Common myeloid progenitor, CD34-positive (primary cell): ENCODE measurements at regions not wholly inside any gene's neighbourhood (a gene's known extent, or its start where the extent isn't known, plus 50 kb on each side); places are given as distances from the start of the nearest gene placed in this dataset.

ENCODE experiments used
- CTCF ChIA-PET: fragments of 350-600 bp; sonication (Branson Sonifier 250); formaldehyde crosslinking; loops from one replicate; lab custom pipeline; 2021; ENCODE audit warnings: antibody characterized with exemption; lab: Charles Lee
- POLR2A ChIA-PET: fragments of 350-600 bp; sonication (Branson Sonifier 250); formaldehyde crosslinking; loops from one replicate; lab custom pipeline; 2021; ENCODE audit warnings: antibody characterized with exemption; lab: Charles Lee
- DNase-seq, 3 donors: peaks; one replicate each; pipeline versions ENCODE4 v3.0.0 to v3.0.0-alpha.2; 2013
- H3K27ac ChIP-seq, 2 experiments: 1 replicate in 1 of 2; 2 replicates in 1 of 2; pipeline ENCODE4 v1.7.0; 2013; ENCODE audit warnings: inconsistent platforms in 2 of 2, low read length in 2 of 2, mild to moderate bottlenecking in 2 of 2, low read depth in 1 of 2, moderate library complexity in 1 of 2; ENCODE audit not compliant: severe bottlenecking in 2 of 2, insufficient read depth in 1 of 2, poor library complexity in 1 of 2
- H3K27me3 ChIP-seq, 5 experiments: replicated peaks in 2 of 5; 1 replicate in 3 of 5; 2 replicates in 2 of 5; pipeline versions ENCODE4 v1.6.1 to v1.7.0; 2013; ENCODE audit warnings: low read length in 4 of 5, mild to moderate bottlenecking in 2 of 5, moderate library complexity in 2 of 5, inconsistent platforms in 1 of 5; ENCODE audit not compliant: insufficient read depth in 5 of 5, control insufficient read depth in 4 of 5
- H3K36me3 ChIP-seq, 4 experiments: 1 replicate in 2 of 4; 2 replicates in 2 of 4; pipeline versions ENCODE4 v1.6.1 to v1.7.0; 2013; ENCODE audit warnings: low read length in 3 of 4, control low read depth in 1 of 4, mild to moderate bottlenecking in 1 of 4; ENCODE audit not compliant: control insufficient read depth in 4 of 4, insufficient read depth in 4 of 4
- H3K4me1 ChIP-seq, 4 experiments: 1 replicate in 3 of 4; 2 replicates in 1 of 4; pipeline versions ENCODE4 v1.6.1 to v1.7.1; 2013; ENCODE audit warnings: low read length in 3 of 4, mild to moderate bottlenecking in 3 of 4, control low read depth in 1 of 4, inconsistent platforms in 1 of 4, moderate library complexity in 1 of 4; ENCODE audit not compliant: control insufficient read depth in 4 of 4, insufficient read depth in 4 of 4; ENCODE audit errors: control extremely low read depth in 1 of 4
- H3K4me3 ChIP-seq, 7 experiments: 1 replicate in 4 of 7; 2 replicates in 3 of 7; pipeline versions ENCODE4 v1.5.1 to v1.7.0; 2013; ENCODE audit warnings: mild to moderate bottlenecking in 7 of 7, low read length in 6 of 7, moderate library complexity in 6 of 7, inconsistent platforms in 2 of 7, low read depth in 2 of 7, control low read depth in 1 of 7; ENCODE audit not compliant: insufficient read depth in 4 of 7, control insufficient read depth in 1 of 7; ENCODE audit errors: extremely low read depth in 1 of 7
- H3K9me3 ChIP-seq, 5 experiments: 1 replicate in 4 of 5; 2 replicates in 1 of 5; pipeline versions ENCODE4 v1.6.1 to v1.7.1; 2013; ENCODE audit warnings: low read length in 4 of 5, mild to moderate bottlenecking in 2 of 5, inconsistent platforms in 1 of 5, low read depth in 1 of 5, moderate library complexity in 1 of 5; ENCODE audit not compliant: control insufficient read depth in 4 of 5, insufficient read depth in 2 of 5; ENCODE audit errors: control extremely low read depth in 1 of 5
- WGBS: methylation state at CpG from one replicate; pipeline ENCODE4 v1.1.5; 2013; ENCODE audit not compliant: insufficient coverage; 5-methylcytosine and 5-hydroxymethylcytosine counted together

DNA sequence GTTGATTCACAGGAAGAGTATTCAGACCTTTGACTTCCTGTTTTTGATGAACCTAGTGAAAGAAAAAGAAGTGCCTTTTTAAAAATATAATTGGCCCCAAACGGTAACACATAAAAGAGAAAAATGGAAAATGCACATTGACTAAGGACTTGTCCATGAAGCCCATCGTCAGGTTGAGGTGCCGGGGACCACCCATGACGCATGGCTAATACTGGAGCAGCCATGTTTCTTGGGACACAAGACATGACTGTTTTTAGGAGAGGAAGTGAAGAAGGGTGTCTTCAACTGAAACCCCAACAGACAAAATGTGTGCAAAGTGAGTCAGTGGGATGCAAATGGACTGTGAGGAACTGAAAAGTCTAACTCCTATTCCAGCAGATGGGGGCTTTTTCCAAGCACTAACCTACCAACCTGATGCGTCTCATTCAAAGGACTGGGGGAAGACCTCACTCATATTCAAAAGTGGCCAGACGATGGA is 459.4 kb downstream of the FOXO1 start:
- peaks cover 2 to 9% (median 6%) of the 10 kb centered on the region in 5 experiments for H3K9me3 ChIP-seq
- CTCF ChIA-PET = interaction anchor here (0.8 to 2.6 kb wide), 2 partner anchors 12 to 474 kb away, joined by 3 to 5 read pairs; no protein-coding TSS in a partner anchor
- H3K36me3 ChIP-seq = no peaks in the 10 kb centered on the region
- POLR2A ChIA-PET = interaction anchor here (1.1 kb wide), 1 partner anchor 9 kb away, joined by 3 read pairs; no protein-coding TSS in a partner anchor
- peaks cover 10 to 14% (median 11%) of the 10 kb centered on the region in 4 experiments for H3K4me1 ChIP-seq
- no peaks in the 10 kb centered on the region for H3K27me3 ChIP-seq
- H3K27ac ChIP-seq = no peak overlapping the region
- H3K4me3 ChIP-seq = peak overlapping the region in 2 of 7 experiments; percentile 19 to 33
- DNase-seq = peak in 2 of 3 donors; percentile 54 to 64
- 96% methylated on average over 5 of the region's 6 CpGs for WGBS

DNA sequence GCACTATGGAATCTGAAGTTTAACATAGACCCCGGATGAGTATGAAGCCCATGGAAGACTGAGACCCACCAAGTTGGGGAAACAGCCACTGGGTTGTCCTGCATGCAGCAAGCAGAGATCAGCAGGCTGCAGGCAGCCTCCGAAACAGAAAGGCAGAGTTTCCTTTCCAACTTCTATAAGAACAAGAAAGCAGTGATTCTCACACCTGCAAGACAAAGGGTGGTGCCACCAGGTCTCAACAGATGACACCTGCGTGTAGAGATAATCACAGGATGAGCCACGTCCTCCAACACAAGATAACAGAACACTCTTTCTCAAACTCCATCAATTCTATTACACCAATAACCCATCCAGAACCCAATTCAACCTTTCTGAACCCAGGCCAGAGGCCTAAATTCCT is 457.9 kb downstream of the FOXO1 start:
- no peak overlapping the region for H3K4me3 ChIP-seq
- peaks cover 2 to 9% (median 6%) of the 10 kb centered on the region in 5 experiments for H3K9me3 ChIP-seq
- no peak for DNase-seq
- no peaks in the 10 kb centered on the region for H3K36me3 ChIP-seq
- no peak overlapping the region for H3K27ac ChIP-seq
- peaks cover 10 to 14% (median 11%) of the 10 kb centered on the region in 4 experiments for H3K4me1 ChIP-seq
- POLR2A ChIA-PET = no interaction called here
- CTCF ChIA-PET = no interaction called here
- H3K27me3 ChIP-seq = no peaks in the 10 kb centered on the region
- 92% methylated on average over 4 of the region's 4 CpGs for WGBS

GRCh38 chr13:40210865-40211585 is 455.4 kb downstream of the FOXO1 start:
- WGBS = 80% methylated on average over 1 of the region's 4 CpGs
- ChIA-PET CTCF (no interaction called here), POLR2A (interaction anchor here (0.7 kb wide), 1 partner anchor 437 kb away, joined by 3 read pairs; no protein-coding TSS in a partner anchor)
- Histone ChIP-seq H3K27me3 (no peaks in the 10 kb centered on the region), H3K9me3 (no peaks in the 10 kb centered on the region), H3K27ac (no peak overlapping the region), H3K4me1 (peaks cover 10 to 14% (median 11%) of the 10 kb centered on the region in 4 experiments), H3K4me3 (no peak overlapping the region), H3K36me3 (no peaks in the 10 kb centered on the region)
- no peak for DNase-seq

- DNase-seq = no peak
- ChIA-PET POLR2A (no interaction called here), CTCF (interaction anchor here (1.5 kb wide), 1 partner anchor 11 kb away, joined by 4 read pairs; no protein-coding TSS in a partner anchor)
- Histone ChIP-seq H3K9me3 (no peaks in the 10 kb centered on the region), H3K4me3 (no peak overlapping the region), H3K27me3 (no peaks in the 10 kb centered on the region), H3K27ac (no peak overlapping the region), H3K4me1 (peaks cover 7 to 9% (median 7%) of the 10 kb centered on the region in 4 experiments), H3K36me3 (no peaks in the 10 kb centered on the region)
- WGBS = 93% methylated on average over 3 of the region's 3 CpGs
These were observed 454.9 kb downstream of the FOXO1 start for GRCh38 chr13:40211586-40211968.

- Histone ChIP-seq H3K4me1 (no peaks in the 10 kb centered on the region), H3K27ac (no peak overlapping the region), H3K27me3 (no peaks in the 10 kb centered on the region), H3K9me3 (no peaks in the 10 kb centered on the region), H3K4me3 (no peak overlapping the region), H3K36me3 (no peaks in the 10 kb centered on the region)
- ChIA-PET CTCF (no interaction called here), POLR2A (no interaction called here)
- DNase-seq = peak in 2 of 3 donors; percentile 34 to 54
These were observed 452.7 kb downstream of the FOXO1 start for GRCh38 chr13:40213779-40214178.

DNA sequence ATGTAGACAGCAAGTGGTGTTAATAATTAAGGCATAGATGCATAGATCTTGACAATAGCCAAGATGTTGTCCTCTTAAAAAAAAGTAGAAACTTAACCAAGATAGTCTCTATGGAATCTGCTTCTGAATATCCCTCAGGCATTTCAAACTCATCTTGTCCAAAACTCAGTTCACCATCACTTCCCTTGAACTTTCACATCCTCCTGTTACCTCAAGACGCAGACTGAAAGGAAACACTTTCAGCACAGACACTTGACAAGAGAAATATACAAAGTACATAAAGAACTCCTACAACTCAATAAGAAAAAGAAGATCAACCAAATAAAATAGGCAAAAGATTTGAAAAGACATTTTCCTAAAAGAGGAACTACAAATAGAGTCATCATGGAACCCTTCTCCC is 451.1 kb downstream of the FOXO1 start:
- Histone ChIP-seq H3K4me3 (no peak overlapping the region), H3K36me3 (no peaks in the 10 kb centered on the region), H3K9me3 (no peaks in the 10 kb centered on the region), H3K27me3 (peaks cover 0 to 4% (median 0%) of the 10 kb centered on the region in 5 experiments), H3K4me1 (no peaks in the 10 kb centered on the region), H3K27ac (no peak overlapping the region)
- WGBS = no CpG with 5 or more reads among the region's 1 CpG
- DNase-seq = peak in 1 of 3 donors; percentile 27
- ChIA-PET CTCF (no interaction called here), POLR2A (interaction anchor here (1.1 kb wide), 1 partner anchor 8 kb away, joined by 3 read pairs; no protein-coding TSS in a partner anchor)

DNA sequence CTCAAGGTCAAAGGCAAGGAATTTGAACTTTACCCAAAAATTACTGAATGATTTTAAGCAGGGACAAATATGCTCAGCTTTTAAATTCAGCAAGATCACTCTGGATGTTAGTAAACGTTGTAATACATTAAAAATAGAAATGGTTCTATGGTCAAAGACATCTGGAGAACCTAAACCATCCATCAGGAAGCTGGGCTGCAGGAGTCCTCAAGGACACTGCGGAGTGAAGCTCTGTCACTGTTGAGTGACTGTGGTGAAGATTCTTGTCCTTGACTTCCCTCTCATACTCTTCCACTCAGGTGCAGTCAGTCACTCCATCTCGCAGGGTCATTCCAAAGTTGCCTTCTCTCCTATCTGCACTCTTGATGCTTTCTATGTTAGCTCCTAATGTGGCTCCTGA is 450.7 kb downstream of the FOXO1 start:
- H3K9me3 ChIP-seq = no peaks in the 10 kb centered on the region
- H3K27ac ChIP-seq = no peak overlapping the region
- no peaks in the 10 kb centered on the region for H3K4me1 ChIP-seq
- no peak for DNase-seq
- 97% methylated on average over 3 of the region's 3 CpGs for WGBS
- H3K27me3 ChIP-seq = peaks cover 0 to 4% (median 0%) of the 10 kb centered on the region in 5 experiments
- no peaks in the 10 kb centered on the region for H3K36me3 ChIP-seq
- POLR2A ChIA-PET = interaction anchor here (1.1 kb wide), 1 partner anchor 9 kb away, joined by 3 read pairs; no protein-coding TSS in a partner anchor
- H3K4me3 ChIP-seq = no peak overlapping the region
- CTCF ChIA-PET = no interaction called here
